ENCODE measurements at regions not wholly inside any gene's neighbourhood (a gene's known extent, or its start where the extent isn't known, plus 50 kb on each side); places are given as distances from the start of the nearest gene placed in this dataset.

DNA sequence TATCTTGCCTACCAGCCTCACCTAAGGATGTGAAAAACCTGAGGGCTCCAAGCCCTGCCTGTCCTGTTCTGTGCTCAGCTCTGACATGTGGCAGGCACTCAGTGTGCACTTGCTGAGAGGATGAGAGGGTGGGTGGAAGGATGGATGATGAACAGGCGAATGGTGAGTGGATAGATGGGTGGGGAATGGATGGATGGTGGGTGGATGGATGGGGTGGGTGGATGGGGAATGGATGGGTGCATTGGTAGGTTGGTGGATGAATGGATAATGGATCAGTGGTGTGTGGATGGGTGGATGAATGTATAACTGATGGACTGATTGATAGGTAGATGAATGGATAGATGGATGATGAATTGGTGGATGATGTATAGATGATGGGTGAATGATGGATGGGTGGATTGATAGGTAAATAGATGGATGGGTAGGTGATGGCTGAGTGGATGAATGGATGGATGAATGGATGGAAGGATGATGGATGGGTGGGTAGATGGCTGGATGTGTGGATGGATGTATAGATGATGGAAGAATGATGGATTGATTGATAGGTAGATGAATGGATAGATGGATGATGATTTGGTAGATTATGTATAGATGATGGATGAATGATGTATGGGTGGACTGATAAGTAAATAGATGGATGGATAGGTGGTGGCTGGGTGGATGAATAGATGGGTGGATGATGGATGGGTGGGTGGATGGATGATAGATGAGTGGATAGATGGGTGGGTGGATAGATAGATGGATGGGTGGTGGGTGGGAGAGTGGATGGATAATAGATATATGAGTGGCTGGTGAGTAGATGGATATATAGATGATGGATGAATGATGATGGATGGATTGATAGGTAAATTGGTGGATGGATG is 69.3 kb upstream of the NKX1-1 start:
- TF ChIP-seq POLR2AphosphoS5 (IDR thresholded peaks at IDR 0.05) = no peak
- no peak for TF ChIP-seq CTCF (IDR thresholded peaks at IDR 0.05 in 8 of 11, conservative IDR thresholded peaks at IDR 0.05 in 3 of 11)
- no peak for TF ChIP-seq POLR2A (IDR thresholded peaks at IDR 0.05)
- Histone ChIP-seq H3K4me3 (no peak overlapping the region), H3K36me3 (no peaks in the 10 kb centered on the region), H3K27ac (no peak overlapping the region), H3K4me1 (peaks cover 0 to 14% (median 6%) of the 10 kb centered on the region in 6 donors), H3K27me3 (replicated peaks in 1 of 7) (peaks cover 4 to 52% (median 32%) of the 10 kb centered on the region in 7 donors), H3K9me3 (peaks cover 0 to 18% (median 13%) of the 10 kb centered on the region in 8 donors)
- DNase-seq = no peak
- WGBS, 5 donors = 71 to 93% (median 81%) methylated on average over 1 of the region's 1 CpG
- intact Hi-C loops (cut with DNase I; ENCODE audit: low total_unique reads) = no loop called here

DNA sequence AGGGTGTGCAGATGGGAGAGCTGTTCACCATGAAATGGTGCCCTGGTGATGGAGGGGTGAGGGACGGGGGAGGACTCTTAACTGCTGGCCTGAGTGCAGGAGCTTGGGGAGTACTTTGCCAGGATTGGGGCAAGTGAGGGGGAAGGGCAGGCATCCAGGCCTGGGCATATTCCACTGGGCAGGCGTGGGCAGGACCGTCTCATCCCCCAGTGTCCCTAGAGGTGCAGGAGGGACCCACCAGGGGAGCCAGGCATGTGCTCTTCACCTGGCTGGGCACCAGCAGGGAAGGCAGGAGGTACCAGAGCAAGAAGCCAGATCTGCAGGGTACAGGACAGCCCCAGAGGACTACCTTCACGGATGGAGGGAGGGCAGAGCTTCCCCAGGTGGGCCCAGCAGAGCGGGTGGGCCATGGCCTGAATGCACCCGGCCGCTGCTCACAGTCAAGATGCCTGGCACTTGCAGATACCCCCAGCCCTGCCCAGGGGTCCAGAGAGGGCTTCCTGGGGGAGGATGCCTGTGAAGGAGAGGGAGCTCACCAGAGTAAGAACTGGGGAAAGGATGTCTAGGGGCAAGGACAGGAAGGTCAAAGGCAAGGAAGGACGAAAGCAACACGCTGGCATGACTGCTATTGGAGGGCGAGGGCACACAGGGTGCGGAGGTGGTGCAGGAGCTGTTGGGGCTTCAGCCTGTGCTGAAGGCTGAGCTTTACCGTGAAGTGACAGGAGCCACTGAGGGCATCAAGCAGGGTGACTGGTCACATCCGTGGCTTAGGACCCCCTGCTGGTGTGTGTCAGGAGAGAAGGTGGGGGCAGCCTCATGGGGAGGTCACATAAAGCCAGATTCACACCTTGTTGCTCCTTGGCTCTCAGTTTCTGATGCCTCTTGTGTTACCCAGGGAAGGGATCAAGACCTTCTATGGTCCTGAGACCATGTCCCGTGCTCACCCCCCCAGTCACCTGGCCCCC is 68.2 kb upstream of the NKX1-1 start:
- 65 to 79% (median 76%) methylated on average over 13 to 14 of the region's 14 CpGs for WGBS, 5 donors
- Histone ChIP-seq H3K4me1 (peaks cover 0 to 14% (median 6%) of the 10 kb centered on the region in 6 donors), H3K9me3 (peaks cover 0 to 8% (median 2%) of the 10 kb centered on the region in 8 donors), H3K27me3 (replicated peaks in 1 of 7) (peaks cover 4 to 59% (median 35%) of the 10 kb centered on the region in 7 donors), H3K27ac (no peak overlapping the region), H3K4me3 (no peak overlapping the region), H3K36me3 (no peaks in the 10 kb centered on the region)
- TF ChIP-seq POLR2AphosphoS5 (IDR thresholded peaks at IDR 0.05) (no peak), POLR2A (IDR thresholded peaks at IDR 0.05) (no peak), CTCF (IDR thresholded peaks at IDR 0.05 in 8 of 11, conservative IDR thresholded peaks at IDR 0.05 in 3 of 11) (no peak)
- intact Hi-C loops (cut with DNase I; ENCODE audit: low total_unique reads) = no loop called here
- peak; percentile 65 for DNase-seq

- intact Hi-C loops (cut with DNase I; ENCODE audit: low total_unique reads) = no loop called here
- Histone ChIP-seq H3K4me3 (no peak overlapping the region), H3K27me3 (replicated peaks in 1 of 7) (peaks cover 4 to 62% (median 35%) of the 10 kb centered on the region in 7 donors), H3K4me1 (peaks cover 0 to 14% (median 6%) of the 10 kb centered on the region in 6 donors), H3K36me3 (no peaks in the 10 kb centered on the region), H3K9me3 (peaks cover 0 to 3% (median 0%) of the 10 kb centered on the region in 8 donors), H3K27ac (no peak overlapping the region)
- TF ChIP-seq POLR2A (IDR thresholded peaks at IDR 0.05) (no peak), CTCF (IDR thresholded peaks at IDR 0.05 in 8 of 11, conservative IDR thresholded peaks at IDR 0.05 in 3 of 11) (no peak), POLR2AphosphoS5 (IDR thresholded peaks at IDR 0.05) (no peak)
- 80 to 90% (median 83%) methylated on average over 8 of the region's 8 CpGs for WGBS, 5 donors
- no peak for DNase-seq
Measured at GRCh38 chr4:1473718-1474117, 67.5 kb upstream of the NKX1-1 start.
